ACHN (cell line): ENCODE measurements at regions not wholly inside any gene's neighbourhood (a gene's known extent, or its start where the extent isn't known, plus 50 kb on each side); places are given as distances from the start of the nearest gene placed in this dataset.

Source experiments
- DNase-seq: peaks from one replicate; pipeline ENCODE4 v3.0.0-alpha.2; 2015
- in situ Hi-C: cut with HindIII; loops from 2 replicates; pipeline ENCODE4 v1.10.0; 2017; ENCODE audit warnings: low sequenced_read_pairs, low pct_ligation_motif_present, low pct_unique_long_range_greater_than_20kb

- in situ Hi-C loops = no loop called here
- DNase-seq = no peak
Measured at GRCh38 chr3:87053553-87053952, 62.6 kb upstream of the VGLL3 start.

GRCh38 chr3:87052499-87053260 is 61.7 kb upstream of the VGLL3 start:
- in situ Hi-C loops = no loop called here
- no peak for DNase-seq

- in situ Hi-C loops = no loop called here
- no peak for DNase-seq
Measured at GRCh38 chr3:87047852-87048251, 56.9 kb upstream of the VGLL3 start.

GRCh38 chr3:87046241-87046640 is 55.3 kb upstream of the VGLL3 start:
- no peak for DNase-seq
- in situ Hi-C loops = no loop called here

GRCh38 chr3:87045473-87045872 is 54.5 kb upstream of the VGLL3 start:
- in situ Hi-C loops = no loop called here
- DNase-seq = no peak

- in situ Hi-C loops = no loop called here
- no peak for DNase-seq
Measured at GRCh38 chr3:87044846-87045245, 53.9 kb upstream of the VGLL3 start.

GRCh38 chr3:87044409-87044808 is 53.5 kb upstream of the VGLL3 start:
- in situ Hi-C loops = no loop called here
- no peak for DNase-seq

GRCh38 chr3:87041191-87041590 is 50.2 kb upstream of the VGLL3 start:
- no peak for DNase-seq
- in situ Hi-C loops = no loop called here
